ENCODE measurements at regions not wholly inside any gene's neighbourhood (a gene's known extent, or its start where the extent isn't known, plus 50 kb on each side); places are given as distances from the start of the nearest gene placed in this dataset.
A peak's percentile ranks its signal among the peaks of the same experiment; 100 is the strongest.
"Not testable (repeated sequence)": the region's sequence is repeated elsewhere in the genome, so short reads cannot be mapped to it uniquely, and the experiment has no call there.

DNA sequence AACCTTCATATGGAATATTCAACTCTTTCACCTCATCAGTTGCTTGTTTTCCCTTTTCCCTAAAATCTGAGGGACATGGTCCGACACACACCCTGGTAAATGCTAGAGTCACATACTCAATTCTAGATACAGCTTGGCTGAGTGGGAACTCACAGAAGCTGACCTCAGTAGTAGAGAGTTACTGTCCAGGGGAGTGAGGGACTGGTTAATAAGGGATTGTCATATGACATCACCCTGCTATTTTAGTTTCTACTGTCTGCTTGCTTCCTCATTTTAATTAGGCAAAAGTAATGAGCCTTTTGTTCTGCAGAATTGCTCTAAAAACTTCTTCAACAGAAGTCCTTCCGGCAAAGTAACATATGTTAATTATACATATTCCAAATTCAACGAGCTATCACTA lies 244.5 kb downstream of the ZIC4 start:
- no peak for TF ChIP-seq MYC (IDR thresholded peaks at IDR 0.05; ENCODE audit: low read depth, low read length)
- no peak for TF ChIP-seq POLR2A (IDR thresholded peaks at IDR 0.05; ENCODE audit: extremely low read depth, insufficient read length)
- TF ChIP-seq, protein P1, sequence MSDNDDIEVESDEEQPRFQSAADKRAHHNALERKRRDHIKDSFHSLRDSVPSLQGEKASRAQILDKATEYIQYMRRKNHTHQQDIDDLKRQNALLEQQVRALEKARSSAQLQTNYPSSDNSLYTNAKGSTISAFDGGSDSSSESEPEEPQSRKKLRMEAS (IDR thresholded peaks at IDR 0.05; ENCODE audit: low read depth, low read length): no peak
- TF ChIP-seq, protein P2, sequence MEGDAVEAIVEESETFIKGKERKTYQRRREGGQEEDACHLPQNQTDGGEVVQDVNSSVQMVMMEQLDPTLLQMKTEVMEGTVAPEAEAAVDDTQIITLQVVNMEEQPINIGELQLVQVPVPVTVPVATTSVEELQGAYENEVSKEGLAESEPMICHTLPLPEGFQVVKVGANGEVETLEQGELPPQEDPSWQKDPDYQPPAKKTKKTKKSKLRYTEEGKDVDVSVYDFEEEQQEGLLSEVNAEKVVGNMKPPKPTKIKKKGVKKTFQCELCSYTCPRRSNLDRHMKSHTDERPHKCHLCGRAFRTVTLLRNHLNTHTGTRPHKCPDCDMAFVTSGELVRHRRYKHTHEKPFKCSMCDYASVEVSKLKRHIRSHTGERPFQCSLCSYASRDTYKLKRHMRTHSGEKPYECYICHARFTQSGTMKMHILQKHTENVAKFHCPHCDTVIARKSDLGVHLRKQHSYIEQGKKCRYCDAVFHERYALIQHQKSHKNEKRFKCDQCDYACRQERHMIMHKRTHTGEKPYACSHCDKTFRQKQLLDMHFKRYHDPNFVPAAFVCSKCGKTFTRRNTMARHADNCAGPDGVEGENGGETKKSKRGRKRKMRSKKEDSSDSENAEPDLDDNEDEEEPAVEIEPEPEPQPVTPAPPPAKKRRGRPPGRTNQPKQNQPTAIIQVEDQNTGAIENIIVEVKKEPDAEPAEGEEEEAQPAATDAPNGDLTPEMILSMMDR (IDR thresholded peaks at IDR 0.05; ENCODE audit: low read depth, low read length): no peak
- DNase-seq (ENCODE audit: low read depth): peak; percentile 2
- H3K4me3 ChIP-seq (ENCODE audit: low read depth, low read length): no peak overlapping the region

DNA sequence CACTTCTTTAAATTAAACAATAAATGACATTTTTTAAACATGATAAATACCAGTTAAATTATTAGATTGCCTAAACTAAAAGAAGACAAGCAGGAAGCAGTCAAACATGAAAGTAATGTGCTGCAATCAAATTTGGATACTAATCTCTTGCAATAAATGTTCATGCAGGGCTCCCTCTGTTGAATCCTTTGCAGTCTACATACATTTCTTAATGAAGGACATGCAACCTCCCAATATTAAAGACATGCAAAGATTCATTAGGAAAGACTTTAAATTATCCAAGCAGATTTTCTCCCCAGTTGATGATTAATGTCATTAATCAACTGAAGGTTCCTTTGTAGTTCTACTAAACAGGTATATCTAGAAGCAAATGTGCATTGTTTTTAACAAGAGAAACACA lies 245.4 kb downstream of the ZIC4 start:
- no peak overlapping the region for H3K4me3 ChIP-seq (ENCODE audit: low read depth, low read length)
- DNase-seq (ENCODE audit: low read depth): no peak
- TF ChIP-seq POLR2A (IDR thresholded peaks at IDR 0.05; ENCODE audit: extremely low read depth, insufficient read length): no peak

DNA sequence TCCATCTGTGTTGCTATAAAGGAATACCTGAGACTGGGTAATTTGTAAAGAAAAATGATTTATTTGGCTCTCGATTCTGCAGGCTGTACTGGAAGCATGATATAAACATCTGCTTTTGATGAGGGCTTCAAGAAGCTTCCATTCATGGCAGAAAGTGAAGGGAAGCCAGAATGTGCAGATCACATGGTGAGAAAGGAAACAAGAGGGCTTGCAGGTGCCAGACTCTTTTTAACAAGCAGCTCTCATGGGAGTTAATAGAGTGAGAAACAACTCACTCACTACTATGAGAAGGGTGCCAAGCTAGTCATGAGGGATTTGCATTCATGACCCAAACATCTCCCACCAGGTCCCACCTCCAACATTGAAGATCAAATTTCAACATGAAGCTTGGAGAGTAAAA lies 247.2 kb downstream of the ZIC4 start:
- no peak overlapping the region for H3K4me3 ChIP-seq (ENCODE audit: low read depth, low read length)
- DNase-seq (ENCODE audit: low read depth): no peak
- no peak for TF ChIP-seq MYC (IDR thresholded peaks at IDR 0.05; ENCODE audit: low read depth, low read length)
- TF ChIP-seq, protein P2 (IDR thresholded peaks at IDR 0.05; ENCODE audit: low read depth, low read length): no peak

DNA sequence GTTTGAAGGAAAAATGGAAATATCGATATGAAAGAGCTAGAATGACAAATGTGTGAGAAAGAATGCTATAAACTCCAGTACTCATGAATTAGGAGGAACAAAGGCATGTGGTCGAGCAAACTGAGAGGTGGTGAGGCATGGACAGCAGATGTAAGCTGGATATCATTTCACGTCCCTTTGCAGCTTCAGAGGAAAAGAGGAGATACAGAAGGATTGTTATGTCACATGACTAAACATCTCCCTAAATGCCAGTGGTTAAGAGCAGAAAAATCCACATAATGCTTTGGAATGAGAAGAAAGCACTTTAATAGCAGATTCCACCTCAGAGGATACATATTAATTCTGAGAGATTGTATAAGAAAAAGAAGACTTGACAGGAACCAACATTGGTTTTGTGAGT lies 248.7 kb downstream of the ZIC4 start:
- no peak overlapping the region for H3K4me3 ChIP-seq (ENCODE audit: low read depth, low read length)
- no peak for DNase-seq (ENCODE audit: low read depth)
- TF ChIP-seq POLR2A (IDR thresholded peaks at IDR 0.05; ENCODE audit: extremely low read depth, insufficient read length) (no peak), MYC (IDR thresholded peaks at IDR 0.05; ENCODE audit: low read depth, low read length) (no peak)
- TF ChIP-seq, protein P2 (IDR thresholded peaks at IDR 0.05; ENCODE audit: low read depth, low read length): no peak
- TF ChIP-seq, protein P1 (IDR thresholded peaks at IDR 0.05; ENCODE audit: low read depth, low read length): no peak

DNA sequence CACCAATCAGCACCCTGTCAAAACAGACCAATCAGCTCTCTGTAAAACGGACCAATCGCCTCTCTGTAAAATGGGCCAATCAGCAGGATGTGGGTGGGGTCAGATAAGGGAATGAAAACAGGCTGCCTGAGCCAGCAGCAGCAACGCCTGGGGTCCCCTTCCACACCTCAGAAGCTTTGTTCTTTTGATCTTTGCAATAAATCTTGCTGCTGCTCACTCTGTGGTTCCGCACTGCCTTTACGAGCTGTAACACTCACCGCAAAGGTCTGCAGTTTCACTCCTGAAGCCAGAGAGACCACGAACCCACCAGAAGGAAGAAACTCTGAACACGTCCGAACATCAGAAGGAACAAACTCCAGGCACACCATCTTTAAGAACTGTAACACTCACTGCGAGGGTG lies 251.4 kb downstream of the ZIC4 start:
- not testable (repeated sequence) for H3K4me3 ChIP-seq (ENCODE audit: low read depth, low read length); DNase-seq (ENCODE audit: low read depth)

DNA sequence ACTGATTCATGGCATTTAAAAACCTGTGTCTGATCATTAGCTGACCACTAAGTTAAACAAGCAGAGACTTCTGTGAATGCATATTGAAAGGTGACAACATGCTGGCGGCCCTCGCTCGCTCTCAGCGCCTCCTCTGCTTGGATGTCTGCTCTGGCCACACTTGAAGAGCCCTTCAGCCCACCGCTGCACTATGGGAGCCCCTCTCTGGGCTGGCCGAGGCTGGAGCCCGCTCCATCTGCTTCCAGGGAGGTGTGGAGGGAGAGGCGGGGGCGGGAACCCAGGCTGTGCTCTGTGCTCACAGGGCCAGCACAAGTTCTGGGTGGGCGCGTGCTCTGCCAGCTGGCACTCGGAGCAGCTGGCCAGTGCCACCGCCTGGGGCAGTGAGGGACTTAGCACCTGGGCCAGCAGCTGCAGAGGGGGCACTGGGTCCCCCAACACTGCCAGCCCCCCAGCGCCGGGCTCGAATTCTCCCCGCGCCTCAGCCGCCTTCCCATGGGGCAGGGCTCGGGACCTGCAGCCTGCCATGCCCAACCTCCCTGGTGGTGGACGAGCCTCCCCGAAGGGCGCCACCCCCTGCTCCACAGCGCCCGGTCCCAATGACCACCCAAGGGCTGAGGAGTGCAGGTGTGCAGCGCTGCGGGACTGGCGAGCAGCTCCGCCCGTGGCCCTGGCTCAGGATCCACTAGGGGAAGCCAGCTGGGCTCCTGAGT lies 252.4 kb downstream of the ZIC4 start:
- no peak overlapping the region for H3K4me3 ChIP-seq (ENCODE audit: low read depth, low read length)
- DNase-seq (ENCODE audit: low read depth): no peak
- TF ChIP-seq, protein P1 (IDR thresholded peaks at IDR 0.05; ENCODE audit: low read depth, low read length): no peak
- TF ChIP-seq, protein P2 (IDR thresholded peaks at IDR 0.05; ENCODE audit: low read depth, low read length): no peak
- TF ChIP-seq POLR2A (IDR thresholded peaks at IDR 0.05; ENCODE audit: extremely low read depth, insufficient read length): no peak
- no peak for TF ChIP-seq MYC (IDR thresholded peaks at IDR 0.05; ENCODE audit: low read depth, low read length)

DNA sequence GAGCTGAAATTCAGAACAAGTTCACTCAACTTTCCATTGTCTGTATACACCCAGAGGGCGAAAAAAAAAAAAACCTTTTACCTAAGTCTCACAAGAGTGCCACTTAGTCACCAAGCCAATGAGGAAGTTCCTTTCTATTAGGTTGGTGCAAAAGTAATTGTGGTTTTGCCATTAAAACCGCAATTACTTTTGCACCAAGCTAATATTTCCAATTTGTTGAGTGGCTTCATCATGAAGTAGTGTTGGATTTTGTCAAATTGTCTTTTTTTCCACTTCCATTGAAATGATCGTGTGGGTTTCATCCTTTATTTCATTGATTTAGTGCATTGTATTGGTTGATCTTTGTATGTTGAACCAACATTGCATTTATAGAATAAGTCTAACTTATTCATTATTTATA lies 253.9 kb downstream of the ZIC4 start:
- peak; percentile 4 for DNase-seq (ENCODE audit: low read depth)

More for the DNA sequence above, 253.9 kb downstream of the ZIC4 start:
- TF ChIP-seq POLR2A (IDR thresholded peaks at IDR 0.05; ENCODE audit: extremely low read depth, insufficient read length) (no peak), MYC (IDR thresholded peaks at IDR 0.05; ENCODE audit: low read depth, low read length) (no peak)
- TF ChIP-seq, protein P2 (IDR thresholded peaks at IDR 0.05; ENCODE audit: low read depth, low read length): no peak
- TF ChIP-seq, protein P1 (IDR thresholded peaks at IDR 0.05; ENCODE audit: low read depth, low read length): no peak
- no peak overlapping the region for H3K4me3 ChIP-seq (ENCODE audit: low read depth, low read length)
